ENCODE measurements at regions not wholly inside any gene's neighbourhood (a gene's known extent, or its start where the extent isn't known, plus 50 kb on each side); places are given as distances from the start of the nearest gene placed in this dataset.

DNA sequence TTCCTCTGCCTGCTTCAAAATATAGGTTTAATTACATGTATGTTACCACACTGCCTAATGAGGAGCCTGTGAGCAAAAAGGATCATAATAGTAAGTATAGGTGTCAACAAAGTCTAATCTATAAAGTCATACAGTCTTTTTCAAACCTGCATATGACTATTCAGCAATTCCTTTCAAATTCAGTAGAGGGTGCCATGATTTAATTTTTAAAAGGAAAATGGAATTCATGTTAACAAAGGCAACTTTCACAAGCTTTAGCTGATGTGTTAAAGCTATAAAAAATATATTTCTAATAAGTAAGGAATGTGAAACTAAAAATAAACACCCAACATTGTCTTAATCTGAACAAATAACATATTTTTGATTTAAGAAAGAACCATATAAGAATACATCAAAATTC is 52.1 kb downstream of the MPP7 start:
- H3K9me3 ChIP-seq (ENCODE audit: control insufficient read depth, insufficient read depth, low read length) = no peaks in the 10 kb centered on the region
- TF ChIP-seq, protein P1, sequence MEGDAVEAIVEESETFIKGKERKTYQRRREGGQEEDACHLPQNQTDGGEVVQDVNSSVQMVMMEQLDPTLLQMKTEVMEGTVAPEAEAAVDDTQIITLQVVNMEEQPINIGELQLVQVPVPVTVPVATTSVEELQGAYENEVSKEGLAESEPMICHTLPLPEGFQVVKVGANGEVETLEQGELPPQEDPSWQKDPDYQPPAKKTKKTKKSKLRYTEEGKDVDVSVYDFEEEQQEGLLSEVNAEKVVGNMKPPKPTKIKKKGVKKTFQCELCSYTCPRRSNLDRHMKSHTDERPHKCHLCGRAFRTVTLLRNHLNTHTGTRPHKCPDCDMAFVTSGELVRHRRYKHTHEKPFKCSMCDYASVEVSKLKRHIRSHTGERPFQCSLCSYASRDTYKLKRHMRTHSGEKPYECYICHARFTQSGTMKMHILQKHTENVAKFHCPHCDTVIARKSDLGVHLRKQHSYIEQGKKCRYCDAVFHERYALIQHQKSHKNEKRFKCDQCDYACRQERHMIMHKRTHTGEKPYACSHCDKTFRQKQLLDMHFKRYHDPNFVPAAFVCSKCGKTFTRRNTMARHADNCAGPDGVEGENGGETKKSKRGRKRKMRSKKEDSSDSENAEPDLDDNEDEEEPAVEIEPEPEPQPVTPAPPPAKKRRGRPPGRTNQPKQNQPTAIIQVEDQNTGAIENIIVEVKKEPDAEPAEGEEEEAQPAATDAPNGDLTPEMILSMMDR (IDR thresholded peaks at IDR 0.05; ENCODE audit: low read depth, low read length, poor library complexity, severe bottlenecking) = peak; percentile 39
- TF ChIP-seq EZH2phosphoT487 (IDR thresholded peaks at IDR 0.05; ENCODE audit: borderline replicate concordance, low read length) = no peak
- no peaks in the 10 kb centered on the region for H3K9me2 ChIP-seq (replicated peaks; ENCODE audit: control insufficient read depth, low read length)
- H3K4me3 ChIP-seq (ENCODE audit: low read length) = no peak overlapping the region
- no peak overlapping the region for H3K27ac ChIP-seq (ENCODE audit: low read depth, low read length)
- no peaks in the 10 kb centered on the region for H3F3A ChIP-seq (ENCODE audit: control insufficient read depth, insufficient read depth)
- peaks cover 13% of the 10 kb centered on the region for H3K27me3 ChIP-seq (ENCODE audit: control insufficient read depth, low read length)
- H4K20me1 ChIP-seq (ENCODE audit: control insufficient read depth, insufficient read depth, low read depth, low read length) = no peaks in the 10 kb centered on the region
- H3K4me1 ChIP-seq (ENCODE audit: control insufficient read depth, low read length) = no peaks in the 10 kb centered on the region
- no peaks in the 10 kb centered on the region for H3K36me3 ChIP-seq (ENCODE audit: control insufficient read depth, low read length)
- no peak overlapping the region for H3K4me2 ChIP-seq (ENCODE audit: low read length)
- H3K79me2 ChIP-seq (ENCODE audit: control insufficient read depth, low read length) = no peaks in the 10 kb centered on the region

GRCh38 chr10:28250358-28250757 is 52.5 kb downstream of the MPP7 start:
- H3K79me2 ChIP-seq (ENCODE audit: control insufficient read depth, low read length) = no peaks in the 10 kb centered on the region

DNA sequence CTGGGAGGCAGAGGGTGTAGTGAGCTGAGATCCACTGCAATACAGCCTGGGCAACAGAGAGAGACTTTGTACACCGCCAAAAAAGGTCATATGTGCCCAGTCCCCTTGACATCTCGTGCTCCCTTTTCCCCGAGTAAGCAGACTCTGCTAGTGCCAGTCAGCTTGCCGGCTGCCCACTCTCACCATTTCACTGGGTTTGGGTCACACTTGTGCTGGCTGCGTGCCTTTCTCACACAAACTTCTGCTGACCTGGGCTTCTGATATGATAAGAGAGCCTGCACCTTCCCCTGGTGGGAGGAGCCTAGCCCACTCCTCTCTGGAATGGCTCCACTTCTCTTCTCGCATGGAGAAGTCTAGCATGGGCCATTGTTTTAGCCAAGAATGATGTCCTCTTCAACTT is 53.4 kb downstream of the MPP7 start:
- no peaks in the 10 kb centered on the region for H3K36me3 ChIP-seq (ENCODE audit: control insufficient read depth, low read length)
- H3K4me2 ChIP-seq (ENCODE audit: low read length) = no peak overlapping the region
- no peaks in the 10 kb centered on the region for H3K9me2 ChIP-seq (replicated peaks; ENCODE audit: control insufficient read depth, low read length)
- H4K20me1 ChIP-seq (ENCODE audit: control insufficient read depth, insufficient read depth, low read depth, low read length) = no peaks in the 10 kb centered on the region
- H3K27ac ChIP-seq (ENCODE audit: low read depth, low read length) = no peak overlapping the region
- H3F3A ChIP-seq (ENCODE audit: control insufficient read depth, insufficient read depth) = no peaks in the 10 kb centered on the region
- H3K9me3 ChIP-seq (ENCODE audit: control insufficient read depth, insufficient read depth, low read length) = no peaks in the 10 kb centered on the region
- H3K79me2 ChIP-seq (ENCODE audit: control insufficient read depth, low read length) = no peaks in the 10 kb centered on the region
- TF ChIP-seq, protein P1 (IDR thresholded peaks at IDR 0.05; ENCODE audit: low read depth, low read length, poor library complexity, severe bottlenecking) = no peak
- TF ChIP-seq EZH2phosphoT487 (IDR thresholded peaks at IDR 0.05; ENCODE audit: borderline replicate concordance, low read length) = no peak
- no peak overlapping the region for H3K4me3 ChIP-seq (ENCODE audit: low read length)
- H3K27me3 ChIP-seq (ENCODE audit: control insufficient read depth, low read length) = peaks cover 13% of the 10 kb centered on the region
- no peaks in the 10 kb centered on the region for H3K4me1 ChIP-seq (ENCODE audit: control insufficient read depth, low read length)

More at GRCh38 chr10:28250358-28250757, 52.5 kb downstream of the MPP7 start:
- Histone ChIP-seq H3K4me1 (ENCODE audit: control insufficient read depth, low read length) (no peaks in the 10 kb centered on the region), H3K4me3 (ENCODE audit: low read length) (no peak overlapping the region), H4K20me1 (ENCODE audit: control insufficient read depth, insufficient read depth, low read depth, low read length) (no peaks in the 10 kb centered on the region), H3K9me2 (replicated peaks; ENCODE audit: control insufficient read depth, low read length) (no peaks in the 10 kb centered on the region), H3K9me3 (ENCODE audit: control insufficient read depth, insufficient read depth, low read length) (no peaks in the 10 kb centered on the region), H3K27me3 (ENCODE audit: control insufficient read depth, low read length) (peaks cover 13% of the 10 kb centered on the region), H3F3A (ENCODE audit: control insufficient read depth, insufficient read depth) (no peaks in the 10 kb centered on the region), H3K36me3 (ENCODE audit: control insufficient read depth, low read length) (no peaks in the 10 kb centered on the region), H3K4me2 (ENCODE audit: low read length) (no peak overlapping the region), H3K27ac (ENCODE audit: low read depth, low read length) (no peak overlapping the region)
- no peak for TF ChIP-seq EZH2phosphoT487 (IDR thresholded peaks at IDR 0.05; ENCODE audit: borderline replicate concordance, low read length)
- TF ChIP-seq, protein P1 (IDR thresholded peaks at IDR 0.05; ENCODE audit: low read depth, low read length, poor library complexity, severe bottlenecking) = no peak
